ENCODE measurements at regions not wholly inside any gene's neighbourhood (a gene's known extent, or its start where the extent isn't known, plus 50 kb on each side); places are given as distances from the start of the nearest gene placed in this dataset.

DNA sequence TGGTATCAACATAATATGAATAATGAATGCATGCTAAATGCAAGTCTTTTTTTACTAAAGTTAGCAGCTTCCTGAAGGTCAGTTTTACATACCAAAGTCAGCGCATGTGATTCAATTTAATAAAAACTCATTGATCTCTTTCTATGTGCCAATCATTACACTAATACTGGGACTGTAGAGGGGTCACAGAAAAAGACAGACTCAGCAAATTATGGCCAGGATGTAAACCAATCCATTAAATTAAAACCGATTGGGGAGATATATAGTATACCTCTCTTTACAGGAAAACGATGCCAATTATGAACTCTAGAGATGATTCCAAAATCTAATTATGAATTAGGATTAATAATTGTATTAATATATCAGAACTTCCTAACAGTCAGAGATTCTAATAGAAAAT lies 624.4 kb upstream of the PCDH20 start:
- ATAC-seq (no peak), DNase-seq (ENCODE audit: low spot score) (no peak)
- no peaks in the 10 kb centered on the region for H3K27me3 Mint-ChIP-seq (ENCODE audit: low read depth)
- ChIA-PET POLR2A (no interaction called here), CTCF (no interaction called here)
- H3K4me3 Mint-ChIP-seq, result no peak overlapping the region
- no peaks in the 10 kb centered on the region for H3K36me3 Mint-ChIP-seq
- H3K27ac Mint-ChIP-seq, result no peak overlapping the region
- no peaks in the 10 kb centered on the region for H3K9me3 Mint-ChIP-seq
- H3K4me1 Mint-ChIP-seq, result no peaks in the 10 kb centered on the region
- TF ChIP-seq ZNF263 (CRISPR knock-in tag; IDR thresholded peaks at IDR 0.05; ENCODE audit: low read depth) (no peak), ZBTB21 (CRISPR knock-in tag; IDR thresholded peaks at IDR 0.05; ENCODE audit: borderline replicate concordance) (no peak), TEAD4 (CRISPR knock-in tag; IDR thresholded peaks at IDR 0.05) (no peak), SP1 (CRISPR knock-in tag; conservative IDR thresholded peaks at IDR 0.05) (no peak), ESRRA (CRISPR knock-in tag; IDR thresholded peaks at IDR 0.05; ENCODE audit: borderline replicate concordance) (no peak), GRHL2 (CRISPR knock-in tag; IDR thresholded peaks at IDR 0.05; ENCODE audit: insufficient replicate concordance, severe bottlenecking) (no peak), ATF1 (CRISPR knock-in tag; IDR thresholded peaks at IDR 0.05) (no peak), FOXP1 (CRISPR knock-in tag; IDR thresholded peaks at IDR 0.05; ENCODE audit: borderline replicate concordance) (no peak), SMAD3 (CRISPR knock-in tag; IDR thresholded peaks at IDR 0.05; ENCODE audit: borderline replicate concordance) (no peak), EMX1 (CRISPR knock-in tag; IDR thresholded peaks at IDR 0.05) (no peak)
- TF ChIP-seq, protein P1, sequence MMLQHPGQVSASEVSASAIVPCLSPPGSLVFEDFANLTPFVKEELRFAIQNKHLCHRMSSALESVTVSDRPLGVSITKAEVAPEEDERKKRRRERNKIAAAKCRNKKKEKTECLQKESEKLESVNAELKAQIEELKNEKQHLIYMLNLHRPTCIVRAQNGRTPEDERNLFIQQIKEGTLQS (CRISPR knock-in tag; conservative IDR thresholded peaks at IDR 0.05), result no peak
- TF ChIP-seq, protein P2, sequence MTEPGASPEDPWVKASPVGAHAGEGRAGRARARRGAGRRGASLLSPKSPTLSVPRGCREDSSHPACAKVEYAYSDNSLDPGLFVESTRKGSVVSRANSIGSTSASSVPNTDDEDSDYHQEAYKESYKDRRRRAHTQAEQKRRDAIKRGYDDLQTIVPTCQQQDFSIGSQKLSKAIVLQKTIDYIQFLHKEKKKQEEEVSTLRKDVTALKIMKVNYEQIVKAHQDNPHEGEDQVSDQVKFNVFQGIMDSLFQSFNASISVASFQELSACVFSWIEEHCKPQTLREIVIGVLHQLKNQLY (CRISPR knock-in tag; IDR thresholded peaks at IDR 0.05), result no peak
- TF ChIP-seq, protein P3, sequence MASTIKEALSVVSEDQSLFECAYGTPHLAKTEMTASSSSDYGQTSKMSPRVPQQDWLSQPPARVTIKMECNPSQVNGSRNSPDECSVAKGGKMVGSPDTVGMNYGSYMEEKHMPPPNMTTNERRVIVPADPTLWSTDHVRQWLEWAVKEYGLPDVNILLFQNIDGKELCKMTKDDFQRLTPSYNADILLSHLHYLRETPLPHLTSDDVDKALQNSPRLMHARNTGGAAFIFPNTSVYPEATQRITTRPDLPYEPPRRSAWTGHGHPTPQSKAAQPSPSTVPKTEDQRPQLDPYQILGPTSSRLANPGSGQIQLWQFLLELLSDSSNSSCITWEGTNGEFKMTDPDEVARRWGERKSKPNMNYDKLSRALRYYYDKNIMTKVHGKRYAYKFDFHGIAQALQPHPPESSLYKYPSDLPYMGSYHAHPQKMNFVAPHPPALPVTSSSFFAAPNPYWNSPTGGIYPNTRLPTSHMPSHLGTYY (CRISPR knock-in tag; IDR thresholded peaks at IDR 0.05), result no peak
- TF ChIP-seq, protein P4, sequence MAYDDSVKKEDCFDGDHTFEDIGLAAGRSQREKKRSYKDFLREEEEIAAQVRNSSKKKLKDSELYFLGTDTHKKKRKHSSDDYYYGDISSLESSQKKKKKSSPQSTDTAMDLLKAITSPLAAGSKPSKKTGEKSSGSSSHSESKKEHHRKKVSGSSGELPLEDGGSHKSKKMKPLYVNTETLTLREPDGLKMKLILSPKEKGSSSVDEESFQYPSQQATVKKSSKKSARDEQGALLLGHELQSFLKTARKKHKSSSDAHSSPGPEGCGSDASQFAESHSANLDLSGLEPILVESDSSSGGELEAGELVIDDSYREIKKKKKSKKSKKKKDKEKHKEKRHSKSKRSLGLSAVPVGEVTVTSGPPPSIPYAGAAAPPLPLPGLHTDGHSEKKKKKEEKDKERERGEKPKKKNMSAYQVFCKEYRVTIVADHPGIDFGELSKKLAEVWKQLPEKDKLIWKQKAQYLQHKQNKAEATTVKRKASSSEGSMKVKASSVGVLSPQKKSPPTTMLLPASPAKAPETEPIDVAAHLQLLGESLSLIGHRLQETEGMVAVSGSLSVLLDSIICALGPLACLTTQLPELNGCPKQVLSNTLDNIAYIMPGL (CRISPR knock-in tag; IDR thresholded peaks at IDR 0.05), result no peak
- TF ChIP-seq, protein P5, sequence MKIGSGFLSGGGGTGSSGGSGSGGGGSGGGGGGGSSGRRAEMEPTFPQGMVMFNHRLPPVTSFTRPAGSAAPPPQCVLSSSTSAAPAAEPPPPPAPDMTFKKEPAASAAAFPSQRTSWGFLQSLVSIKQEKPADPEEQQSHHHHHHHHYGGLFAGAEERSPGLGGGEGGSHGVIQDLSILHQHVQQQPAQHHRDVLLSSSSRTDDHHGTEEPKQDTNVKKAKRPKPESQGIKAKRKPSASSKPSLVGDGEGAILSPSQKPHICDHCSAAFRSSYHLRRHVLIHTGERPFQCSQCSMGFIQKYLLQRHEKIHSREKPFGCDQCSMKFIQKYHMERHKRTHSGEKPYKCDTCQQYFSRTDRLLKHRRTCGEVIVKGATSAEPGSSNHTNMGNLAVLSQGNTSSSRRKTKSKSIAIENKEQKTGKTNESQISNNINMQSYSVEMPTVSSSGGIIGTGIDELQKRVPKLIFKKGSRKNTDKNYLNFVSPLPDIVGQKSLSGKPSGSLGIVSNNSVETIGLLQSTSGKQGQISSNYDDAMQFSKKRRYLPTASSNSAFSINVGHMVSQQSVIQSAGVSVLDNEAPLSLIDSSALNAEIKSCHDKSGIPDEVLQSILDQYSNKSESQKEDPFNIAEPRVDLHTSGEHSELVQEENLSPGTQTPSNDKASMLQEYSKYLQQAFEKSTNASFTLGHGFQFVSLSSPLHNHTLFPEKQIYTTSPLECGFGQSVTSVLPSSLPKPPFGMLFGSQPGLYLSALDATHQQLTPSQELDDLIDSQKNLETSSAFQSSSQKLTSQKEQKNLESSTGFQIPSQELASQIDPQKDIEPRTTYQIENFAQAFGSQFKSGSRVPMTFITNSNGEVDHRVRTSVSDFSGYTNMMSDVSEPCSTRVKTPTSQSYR (CRISPR knock-in tag; IDR thresholded peaks at IDR 0.05), result no peak
- TF ChIP-seq, protein P6, sequence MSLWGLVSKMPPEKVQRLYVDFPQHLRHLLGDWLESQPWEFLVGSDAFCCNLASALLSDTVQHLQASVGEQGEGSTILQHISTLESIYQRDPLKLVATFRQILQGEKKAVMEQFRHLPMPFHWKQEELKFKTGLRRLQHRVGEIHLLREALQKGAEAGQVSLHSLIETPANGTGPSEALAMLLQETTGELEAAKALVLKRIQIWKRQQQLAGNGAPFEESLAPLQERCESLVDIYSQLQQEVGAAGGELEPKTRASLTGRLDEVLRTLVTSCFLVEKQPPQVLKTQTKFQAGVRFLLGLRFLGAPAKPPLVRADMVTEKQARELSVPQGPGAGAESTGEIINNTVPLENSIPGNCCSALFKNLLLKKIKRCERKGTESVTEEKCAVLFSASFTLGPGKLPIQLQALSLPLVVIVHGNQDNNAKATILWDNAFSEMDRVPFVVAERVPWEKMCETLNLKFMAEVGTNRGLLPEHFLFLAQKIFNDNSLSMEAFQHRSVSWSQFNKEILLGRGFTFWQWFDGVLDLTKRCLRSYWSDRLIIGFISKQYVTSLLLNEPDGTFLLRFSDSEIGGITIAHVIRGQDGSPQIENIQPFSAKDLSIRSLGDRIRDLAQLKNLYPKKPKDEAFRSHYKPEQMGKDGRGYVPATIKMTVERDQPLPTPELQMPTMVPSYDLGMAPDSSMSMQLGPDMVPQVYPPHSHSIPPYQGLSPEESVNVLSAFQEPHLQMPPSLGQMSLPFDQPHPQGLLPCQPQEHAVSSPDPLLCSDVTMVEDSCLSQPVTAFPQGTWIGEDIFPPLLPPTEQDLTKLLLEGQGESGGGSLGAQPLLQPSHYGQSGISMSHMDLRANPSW (CRISPR knock-in tag; conservative IDR thresholded peaks at IDR 0.05; ENCODE audit: low read depth), result no peak
- TF ChIP-seq, protein P7, sequence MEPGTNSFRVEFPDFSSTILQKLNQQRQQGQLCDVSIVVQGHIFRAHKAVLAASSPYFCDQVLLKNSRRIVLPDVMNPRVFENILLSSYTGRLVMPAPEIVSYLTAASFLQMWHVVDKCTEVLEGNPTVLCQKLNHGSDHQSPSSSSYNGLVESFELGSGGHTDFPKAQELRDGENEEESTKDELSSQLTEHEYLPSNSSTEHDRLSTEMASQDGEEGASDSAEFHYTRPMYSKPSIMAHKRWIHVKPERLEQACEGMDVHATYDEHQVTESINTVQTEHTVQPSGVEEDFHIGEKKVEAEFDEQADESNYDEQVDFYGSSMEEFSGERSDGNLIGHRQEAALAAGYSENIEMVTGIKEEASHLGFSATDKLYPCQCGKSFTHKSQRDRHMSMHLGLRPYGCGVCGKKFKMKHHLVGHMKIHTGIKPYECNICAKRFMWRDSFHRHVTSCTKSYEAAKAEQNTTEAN (CRISPR knock-in tag; IDR thresholded peaks at IDR 0.05), result no peak
